Osteoblast (primary cell): ENCODE measurements at regions not wholly inside any gene's neighbourhood (a gene's known extent, or its start where the extent isn't known, plus 50 kb on each side); places are given as distances from the start of the nearest gene placed in this dataset.
A peak's percentile ranks its signal among the peaks of the same experiment; 100 is the strongest.

Source experiments
- DNase-seq: peaks from one replicate; pipeline ENCODE4 v3.0.0; 2011; ENCODE audit warnings: low spot score, mixed read lengths; ENCODE audit not compliant: insufficient read length; ENCODE audit errors: missing footprints
- H2AFZ ChIP-seq: 2 replicates; pipeline ENCODE4 v1.6.0; 2011; ENCODE audit warnings: mild to moderate bottlenecking, low read length
- H3K27ac ChIP-seq: 2 replicates; pipeline ENCODE4 v1.5.1; 2011; ENCODE audit warnings: mild to moderate bottlenecking, low read depth, low read length, moderate library complexity
- H3K27me3 ChIP-seq: 2 replicates; pipeline ENCODE4 v1.6.0; 2012; ENCODE audit warnings: mild to moderate bottlenecking, control low read depth, inconsistent platforms, low read length, moderate library complexity; ENCODE audit not compliant: insufficient read depth
- H3K36me3 ChIP-seq: 2 replicates; pipeline ENCODE4 v1.5.1; 2011; ENCODE audit warnings: mild to moderate bottlenecking, low read length, control low read depth, moderate library complexity; ENCODE audit not compliant: insufficient read depth
- H3K4me1 ChIP-seq: 2 replicates; pipeline ENCODE4 v1.5.1; 2011; ENCODE audit warnings: mild to moderate bottlenecking, low read length, control low read depth, moderate library complexity; ENCODE audit not compliant: insufficient read depth
- H3K4me2 ChIP-seq: 2 replicates; pipeline ENCODE4 v1.6.0; 2011; ENCODE audit warnings: mild to moderate bottlenecking, low read length; ENCODE audit not compliant: insufficient read depth
- H3K4me3 ChIP-seq: fragments of 200-600 bp; sonication (generic); 3 replicates; pipeline ENCODE4 v1.5.1; 2012; ENCODE audit warnings: mild to moderate bottlenecking, low read length, inconsistent platforms; ENCODE audit not compliant: insufficient read depth
- H3K79me2 ChIP-seq: 2 replicates; pipeline ENCODE4 v1.6.0; 2012; ENCODE audit warnings: mild to moderate bottlenecking, low read length, control low read depth, inconsistent platforms; ENCODE audit not compliant: insufficient read depth
- H3K9me3 ChIP-seq: 2 replicates; pipeline ENCODE4 v1.5.1; 2011; ENCODE audit warnings: low read depth, low read length, control low read depth
- H4K20me1 ChIP-seq: 2 replicates; pipeline ENCODE4 v1.6.0; 2012; ENCODE audit warnings: mild to moderate bottlenecking, low read length, control low read depth; ENCODE audit not compliant: insufficient read depth
- CTCF ChIP-seq: IDR thresholded peaks from 2 replicates; pipeline ENCODE4 v1.5.1; 2011; ENCODE audit warnings: mild to moderate bottlenecking, low read depth, low read length, moderate library complexity; ENCODE audit errors: extremely low read depth

GRCh38 chr20:23291575-23292240, 58.9 kb upstream of the NXT1 start:
- DNase-seq: no peak
- TF ChIP-seq CTCF: no peak
- H3K27me3 ChIP-seq: peaks cover 36% of the 10 kb centered on the region

GRCh38 chr20:23290761-23291574, 59.6 kb upstream of the NXT1 start:
- Histone ChIP-seq H3K4me3 (no peak overlapping the region), H3K4me2 (no peak overlapping the region), H3K27me3 (peaks cover 31% of the 10 kb centered on the region), H2AFZ (no peak overlapping the region), H3K9me3 (no peaks in the 10 kb centered on the region), H3K36me3 (no peaks in the 10 kb centered on the region), H3K27ac (no peak overlapping the region), H4K20me1 (no peaks in the 10 kb centered on the region), H3K79me2 (no peaks in the 10 kb centered on the region), H3K4me1 (no peaks in the 10 kb centered on the region)
- TF ChIP-seq CTCF: no peak
- DNase-seq: no peak

More at GRCh38 chr20:23291575-23292240, 58.9 kb upstream of the NXT1 start:
- Histone ChIP-seq H3K36me3 (no peaks in the 10 kb centered on the region), H3K9me3 (no peaks in the 10 kb centered on the region), H4K20me1 (no peaks in the 10 kb centered on the region), H2AFZ (no peak overlapping the region), H3K4me3 (no peak overlapping the region), H3K4me1 (no peaks in the 10 kb centered on the region), H3K4me2 (no peak overlapping the region), H3K79me2 (no peaks in the 10 kb centered on the region), H3K27ac (no peak overlapping the region)

GRCh38 chr20:23289724-23290395, 60.7 kb upstream of the NXT1 start:
- Histone ChIP-seq H3K36me3 (no peaks in the 10 kb centered on the region), H4K20me1 (no peaks in the 10 kb centered on the region), H3K4me3 (no peak overlapping the region), H2AFZ (no peak overlapping the region), H3K4me1 (no peaks in the 10 kb centered on the region), H3K27me3 (peaks cover 27% of the 10 kb centered on the region), H3K27ac (no peak overlapping the region), H3K4me2 (no peak overlapping the region), H3K79me2 (no peaks in the 10 kb centered on the region), H3K9me3 (no peaks in the 10 kb centered on the region)
- DNase-seq: no peak
- TF ChIP-seq CTCF: no peak

- Histone ChIP-seq H3K9me3 (no peaks in the 10 kb centered on the region), H3K79me2 (no peaks in the 10 kb centered on the region), H2AFZ (no peak overlapping the region), H3K4me1 (no peaks in the 10 kb centered on the region), H3K4me2 (no peak overlapping the region), H4K20me1 (no peaks in the 10 kb centered on the region), H3K27me3 (peaks cover 27% of the 10 kb centered on the region), H3K36me3 (no peaks in the 10 kb centered on the region), H3K27ac (no peak overlapping the region), H3K4me3 (no peak overlapping the region)
- TF ChIP-seq CTCF: no peak
- DNase-seq: peak; percentile 61
Measured at GRCh38 chr20:23289249-23289648, 61.3 kb upstream of the NXT1 start.
